Adipose tissue (tissue), 3 donors: ENCODE measurements at regions not wholly inside any gene's neighbourhood (a gene's known extent, or its start where the extent isn't known, plus 50 kb on each side); places are given as distances from the start of the nearest gene placed in this dataset.

Source experiments
- H3K27ac ChIP-seq: one replicate; pipeline ENCODE4 v1.5.1; 2013; ENCODE audit warnings: low read depth, low read length
- WGBS, 3 donors: extraction: QIAGEN DNeasy Blood & Tissue Kit; methylation state at CpG; one replicate each; pipeline ENCODE4 v1.1.7; 2013; 5-methylcytosine and 5-hydroxymethylcytosine counted together
- donor health status: healthy with polysubstance abuse.
- donor health status: Bipolar disorder and iron deficiency.
- donor health status: healthy.

GRCh38 chr13:83298617-83299016, 583.7 kb downstream of the SLITRK1 start:
- no peak overlapping the region for H3K27ac ChIP-seq
- 83 to 89% (median 88%) methylated on average over 1 of the region's 1 CpG for WGBS, 3 donors

DNA sequence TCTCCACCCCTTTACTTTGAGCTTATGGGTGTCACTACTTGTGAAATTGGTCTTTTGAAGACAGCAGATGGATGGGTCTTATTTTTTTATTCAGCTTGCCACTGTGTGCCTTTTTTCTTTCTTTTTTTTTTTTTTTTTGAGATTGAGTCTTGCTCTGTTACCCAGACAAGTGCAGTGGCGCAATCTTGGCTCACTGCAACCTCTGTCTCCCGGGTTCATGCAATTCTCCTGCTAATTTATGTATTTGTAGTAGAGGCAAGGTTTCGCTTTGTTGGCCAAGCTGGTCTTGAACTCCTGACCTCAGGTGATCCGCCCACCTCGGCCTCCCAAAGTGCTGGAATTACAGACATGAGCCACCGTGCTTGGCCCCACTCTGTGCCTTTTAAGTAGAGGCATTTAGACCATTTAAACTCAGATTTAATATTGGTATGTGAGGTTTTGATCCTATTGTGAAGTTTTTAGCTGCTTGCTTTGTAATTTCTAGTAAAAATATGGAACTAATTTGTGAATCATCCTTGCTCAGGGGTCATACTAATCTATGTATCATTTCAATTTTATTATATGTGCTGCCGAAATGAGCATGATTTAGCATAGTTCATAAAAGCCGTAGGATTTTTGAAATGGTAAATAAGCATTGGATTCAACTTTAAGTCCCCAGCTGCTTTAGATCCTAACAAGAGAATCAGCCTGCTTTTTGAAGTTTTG, 584.5 kb downstream of the SLITRK1 start:
- no peak overlapping the region for H3K27ac ChIP-seq
- 55 to 81% (median 74%) methylated on average over 8 of the region's 8 CpGs for WGBS, 3 donors

DNA sequence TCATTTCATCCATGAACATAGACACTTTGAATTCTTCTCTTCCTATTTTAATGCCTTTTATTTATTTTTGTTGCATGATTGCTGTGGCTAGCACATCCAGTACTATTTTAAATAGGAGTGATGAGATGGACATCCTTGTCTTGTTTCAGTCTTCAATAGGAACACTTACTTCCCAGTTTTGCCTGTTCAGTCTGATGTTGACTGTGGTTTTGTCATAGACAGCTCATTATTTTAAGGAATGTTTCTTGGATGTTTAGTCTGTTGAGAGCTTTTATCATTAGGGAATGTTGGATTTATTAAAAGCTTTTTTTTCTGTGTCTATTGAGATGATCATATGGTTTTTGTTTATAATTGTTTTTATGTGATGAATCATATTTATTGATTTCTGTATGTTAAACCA, 586.6 kb downstream of the SLITRK1 start:
- no peak overlapping the region for H3K27ac ChIP-seq

GRCh38 chr13:83286737-83287136, 595.5 kb downstream of the SLITRK1 start:
- no peak overlapping the region for H3K27ac ChIP-seq

DNA sequence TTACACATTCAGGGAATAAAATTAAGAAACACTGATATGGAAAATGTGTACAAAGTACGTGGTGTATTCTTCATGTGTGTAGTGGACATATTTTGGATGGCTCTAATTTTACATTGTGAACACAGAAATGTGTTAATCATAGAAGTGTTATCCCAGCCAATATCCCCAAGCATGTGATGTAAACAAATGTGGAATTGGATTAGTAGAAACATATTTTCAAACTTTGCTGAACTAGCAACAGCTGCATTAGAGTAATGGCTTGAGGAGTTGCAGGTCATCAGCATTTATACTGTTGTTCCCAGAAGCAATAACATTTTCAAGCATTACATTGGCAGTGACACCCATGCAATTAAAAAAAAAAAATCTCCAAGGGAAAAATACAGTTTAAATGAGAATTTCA, 600.6 kb downstream of the SLITRK1 start:
- H3K27ac ChIP-seq = no peak overlapping the region
- WGBS, 3 donors = 64 to 81% (median 70%) methylated on average over 1 of the region's 1 CpG

DNA sequence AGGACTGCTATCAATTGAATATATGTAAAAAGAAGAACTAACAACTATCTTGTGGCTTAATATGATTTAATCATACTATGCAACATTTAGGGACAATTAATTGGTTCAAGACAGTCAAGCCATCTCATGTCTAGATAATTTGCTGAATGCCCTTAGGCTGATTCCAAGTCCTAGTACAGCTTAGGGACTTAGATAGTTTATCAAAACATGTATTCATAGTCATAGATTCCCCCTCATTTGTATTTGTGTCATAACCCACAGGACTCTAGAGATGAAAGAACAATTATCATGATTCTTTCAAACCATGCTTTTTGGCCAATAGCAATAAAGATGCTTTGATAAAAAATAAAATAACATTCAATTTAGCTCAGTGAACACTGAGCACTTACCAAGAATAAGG, 607.6 kb downstream of the SLITRK1 start:
- H3K27ac ChIP-seq = no peak overlapping the region

DNA sequence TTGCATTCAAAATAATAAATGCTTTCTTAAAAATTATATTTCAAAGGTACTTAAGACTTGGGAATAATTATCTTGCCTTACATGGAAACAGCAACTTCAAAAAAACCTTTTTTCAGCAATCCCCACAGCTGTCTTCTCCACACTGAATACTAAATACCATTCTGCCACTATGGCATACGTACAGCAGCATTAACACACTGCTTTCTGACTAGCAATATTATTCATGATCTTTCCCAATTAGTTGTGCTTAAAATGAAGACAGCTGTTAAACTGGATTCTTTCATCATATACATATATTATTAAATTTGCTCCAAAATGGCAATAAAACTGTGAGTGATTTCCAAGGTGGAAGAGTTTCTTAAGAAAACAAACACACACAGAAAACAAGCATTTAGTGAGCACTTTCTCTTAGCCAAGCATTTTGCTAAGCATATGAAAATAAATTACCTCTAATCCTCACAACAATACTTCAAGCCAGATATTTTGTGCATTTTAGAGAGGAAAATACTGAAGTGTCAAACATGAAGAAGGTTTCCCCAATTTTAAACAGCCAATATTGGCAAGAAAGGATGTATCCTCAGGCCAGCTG, 609.5 kb downstream of the SLITRK1 start:
- no peak overlapping the region for H3K27ac ChIP-seq
- WGBS, 3 donors = 50 to 63% (median 62%) methylated on average over 1 of the region's 1 CpG

- 44 to 77% (median 56%) methylated on average over 1 of the region's 1 CpG for WGBS, 3 donors
- no peak overlapping the region for H3K27ac ChIP-seq
These were observed 610.2 kb downstream of the SLITRK1 start for GRCh38 chr13:83272076-83272475.

DNA sequence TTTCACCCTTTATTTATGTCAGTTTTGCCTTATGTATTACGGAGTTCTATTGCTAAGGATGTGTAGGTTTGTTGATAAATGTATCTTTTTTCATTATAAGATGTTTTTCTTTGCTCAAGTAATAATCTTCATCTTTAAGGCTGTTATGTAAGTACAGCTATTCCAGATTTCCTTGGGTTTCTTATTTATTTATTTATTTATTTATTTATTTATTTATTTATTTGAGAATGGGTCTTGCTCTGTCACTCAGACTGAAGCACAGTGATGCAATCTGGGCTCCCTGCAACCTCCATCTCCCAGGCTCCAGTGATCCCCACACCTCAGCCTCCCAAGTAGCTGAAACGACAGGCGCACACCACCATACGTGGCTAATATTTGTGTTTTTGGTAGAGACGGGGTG, 617.0 kb downstream of the SLITRK1 start:
- no peak overlapping the region for H3K27ac ChIP-seq
- WGBS, 3 donors = 67 to 83% (median 79%) methylated on average over 5 of the region's 5 CpGs

- 76 to 91% (median 77%) methylated on average over 6 of the region's 6 CpGs for WGBS, 3 donors
- no peak overlapping the region for H3K27ac ChIP-seq
These were observed 633.5 kb downstream of the SLITRK1 start for GRCh38 chr13:83248751-83249150.

DNA sequence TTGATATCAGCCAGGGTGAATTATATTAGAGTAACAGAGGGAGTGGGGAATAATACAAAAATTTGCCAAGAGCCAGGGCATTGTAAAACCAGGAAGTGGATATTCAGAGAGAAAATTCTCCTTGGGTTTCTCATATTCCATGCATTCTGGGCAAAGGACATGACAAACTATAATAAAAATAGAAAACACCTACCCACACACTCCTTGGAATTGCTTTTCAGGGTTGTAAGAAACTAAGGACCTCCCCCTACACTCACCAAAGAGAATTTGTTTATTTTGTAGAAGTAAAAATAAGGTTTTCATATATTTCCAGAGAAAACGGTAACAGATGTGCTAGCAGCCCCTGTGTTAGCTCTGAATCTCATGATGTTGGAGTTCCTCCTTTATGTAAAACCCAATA, 649.6 kb downstream of the SLITRK1 start:
- no peak overlapping the region for H3K27ac ChIP-seq
- WGBS, 3 donors = 62 to 80% (median 70%) methylated on average over 1 of the region's 1 CpG

DNA sequence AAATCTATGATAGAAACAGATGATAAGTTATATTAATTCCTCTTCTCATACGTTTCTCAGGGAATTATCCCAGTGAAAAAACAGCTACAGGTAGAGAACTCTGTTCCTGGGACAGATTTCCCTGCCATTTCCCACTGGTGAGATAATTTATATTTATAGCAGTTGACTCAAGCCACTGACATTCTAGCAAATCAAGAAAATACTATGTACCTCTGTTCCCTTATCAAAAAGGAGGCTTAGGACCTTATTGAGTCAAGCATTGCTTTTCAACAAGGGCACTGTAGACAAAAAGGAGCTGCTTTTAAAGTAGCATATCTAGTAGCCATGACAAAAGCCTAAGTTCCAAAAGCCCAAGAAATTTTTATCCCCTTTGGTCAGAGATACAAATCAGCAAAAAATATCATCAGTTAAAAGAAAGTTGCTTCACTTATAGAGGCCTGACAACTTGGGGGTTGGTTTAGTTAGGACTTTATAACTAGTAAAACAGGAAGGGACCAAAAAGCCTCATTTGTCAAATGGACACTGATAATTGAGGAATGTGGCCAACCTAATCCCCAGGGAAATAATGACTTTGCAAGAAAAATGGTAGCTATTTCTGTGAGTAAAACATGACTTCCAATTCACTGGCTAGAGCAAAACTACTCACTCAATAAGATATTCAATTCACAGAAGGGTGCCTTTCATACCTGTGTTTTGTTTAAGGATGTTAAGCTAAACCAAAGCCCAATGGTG, 652.5 kb downstream of the SLITRK1 start:
- no peak overlapping the region for H3K27ac ChIP-seq
- 50 to 72% (median 68%) methylated on average over 1 of the region's 1 CpG for WGBS, 3 donors

GRCh38 chr13:83223546-83223945, 658.7 kb downstream of the SLITRK1 start:
- no peak overlapping the region for H3K27ac ChIP-seq
- whole genome bisulfite sequencing, 3 donors = 76 to 84% (median 81%) methylated on average over 1 of the region's 1 CpG

DNA sequence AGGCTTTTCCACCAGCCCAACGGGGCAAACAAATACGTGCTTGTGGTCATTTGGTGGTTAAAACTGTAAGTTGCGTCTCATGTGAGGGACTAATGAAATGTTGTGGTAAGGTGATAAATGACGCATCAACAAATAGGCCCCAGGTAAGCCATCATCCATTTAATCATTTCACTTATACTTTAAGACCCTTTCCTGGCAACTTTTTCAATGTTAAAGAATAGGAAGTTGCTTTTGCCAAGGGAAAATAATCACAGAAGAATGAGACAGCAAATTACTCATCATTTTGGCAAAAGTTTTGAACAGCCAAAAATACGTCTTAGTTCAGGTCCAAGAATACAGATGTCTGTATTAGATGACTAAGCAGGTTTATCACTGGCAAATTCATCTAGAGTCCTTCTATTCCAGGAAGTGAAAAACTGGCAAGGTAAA, 660.4 kb downstream of the SLITRK1 start:
- no peak overlapping the region for H3K27ac ChIP-seq
- 71 to 80% (median 73%) methylated on average over 5 of the region's 5 CpGs for WGBS, 3 donors

DNA sequence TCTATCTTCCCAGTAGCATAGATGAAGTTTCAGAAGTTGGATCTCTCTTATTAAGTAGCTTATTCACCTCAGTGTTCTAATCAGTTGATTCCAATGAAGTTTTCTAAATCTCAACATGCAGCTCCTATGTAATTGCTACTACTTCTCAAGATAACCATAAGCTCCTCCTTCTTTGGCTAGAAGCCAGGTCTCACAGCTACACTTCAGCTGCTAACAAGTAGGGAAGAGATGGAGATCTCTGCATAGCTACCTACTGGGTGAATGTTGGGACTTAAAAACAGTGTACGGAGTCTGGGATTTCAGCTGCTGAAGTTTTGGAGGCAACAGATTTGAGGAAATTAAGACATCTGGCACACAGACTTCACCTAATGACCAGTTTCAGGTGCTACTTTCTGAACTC, 661.0 kb downstream of the SLITRK1 start:
- WGBS, 3 donors = 96 to 100% (median 100%) methylated on average over 1 of the region's 1 CpG
- no peak overlapping the region for H3K27ac ChIP-seq

- 88 to 95% (median 89%) methylated on average over 2 of the region's 2 CpGs for WGBS, 3 donors
- no peak overlapping the region for H3K27ac ChIP-seq
These were observed 662.0 kb downstream of the SLITRK1 start for GRCh38 chr13:83220241-83220640.

DNA sequence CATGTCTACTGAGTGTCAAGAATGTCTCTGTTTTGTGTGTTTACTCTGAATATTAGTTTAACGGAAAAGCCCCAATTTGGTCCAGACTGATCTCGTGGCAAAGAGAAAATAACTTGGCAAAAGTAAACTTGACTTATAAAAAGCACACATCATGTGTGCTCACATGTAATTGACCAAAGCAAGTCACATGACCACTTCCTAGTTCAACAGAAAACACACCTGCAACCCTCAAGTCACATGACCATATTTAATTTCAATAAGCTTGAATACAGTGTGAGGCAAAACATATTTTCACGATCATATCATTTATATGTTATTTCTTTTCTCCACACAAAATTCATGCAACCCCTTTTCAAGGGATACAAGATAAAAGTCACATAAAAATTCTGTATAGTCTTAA, 662.4 kb downstream of the SLITRK1 start:
- WGBS, 3 donors = 78 to 91% (median 86%) methylated on average over 3 of the region's 3 CpGs
- no peak overlapping the region for H3K27ac ChIP-seq

DNA sequence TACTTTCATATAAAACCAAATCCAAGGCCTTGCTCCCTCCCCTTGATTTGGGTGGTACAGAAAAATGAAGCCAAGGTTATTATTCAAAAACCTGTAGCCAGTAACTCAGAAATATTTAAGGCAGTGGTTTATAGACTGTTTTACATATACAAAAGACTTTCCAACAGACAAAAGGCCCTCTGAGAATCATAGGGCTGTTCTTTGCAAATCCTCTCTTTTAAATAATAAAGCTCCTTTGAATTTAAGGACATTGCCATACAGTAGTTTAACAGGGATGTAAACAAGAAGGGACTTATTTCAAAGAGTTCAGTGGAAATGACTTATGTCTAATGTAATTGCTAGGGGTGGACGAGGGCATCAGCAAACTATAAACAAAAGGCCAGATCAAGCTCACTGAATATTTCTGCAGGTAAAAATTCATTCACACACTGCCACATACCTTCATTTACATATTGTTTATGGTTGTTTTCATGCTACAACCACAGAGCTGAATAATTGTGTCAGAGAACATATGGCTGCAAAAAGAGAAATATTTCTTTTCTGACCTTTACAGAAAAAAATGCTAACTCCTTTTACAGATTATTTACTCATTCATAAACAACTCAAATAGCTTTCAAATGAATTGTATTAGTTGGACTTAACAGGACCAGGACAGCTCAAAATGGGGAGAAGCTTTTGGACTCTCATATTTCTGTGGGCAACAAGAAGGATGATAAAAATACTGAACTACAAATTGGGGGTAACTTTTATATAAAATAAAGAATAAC, 665.6 kb downstream of the SLITRK1 start:
- WGBS, 3 donors = 41 to 70% (median 61%) methylated on average over 1 of the region's 1 CpG
- no peak overlapping the region for H3K27ac ChIP-seq

DNA sequence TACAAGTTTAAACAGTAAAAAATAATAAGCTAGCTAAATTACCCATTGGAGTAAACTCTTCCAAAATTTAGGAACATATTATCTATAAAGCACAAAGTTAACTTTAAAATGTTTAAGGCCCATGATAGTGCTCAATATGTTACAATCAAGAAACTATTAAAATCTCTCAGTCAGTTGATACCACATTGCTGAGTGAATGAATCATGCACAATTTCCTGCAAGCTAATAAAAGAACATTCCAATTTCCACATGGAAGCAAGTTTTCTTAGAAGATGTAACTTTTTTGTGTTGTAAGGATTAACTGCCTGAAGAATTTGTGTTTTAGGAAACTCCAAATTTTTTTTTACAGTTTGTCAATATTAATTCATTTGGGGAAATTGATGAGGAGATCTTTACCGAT, 666.6 kb downstream of the SLITRK1 start:
- no peak overlapping the region for H3K27ac ChIP-seq
- WGBS, 3 donors = 80 to 84% (median 82%) methylated on average over 1 of the region's 1 CpG
